T follicular helper cell (primary cell): ENCODE measurements at regions not wholly inside any gene's neighbourhood (a gene's known extent, or its start where the extent isn't known, plus 50 kb on each side); places are given as distances from the start of the nearest gene placed in this dataset.
"Not testable (repeated sequence)": the region's sequence is repeated elsewhere in the genome, so short reads cannot be mapped to it uniquely, and the experiment has no call there.

Experiments
- DNase-seq: peaks from one replicate; pipeline ENCODE4 v3.0.0-alpha.2; 2020; ENCODE audit warnings: low read depth

DNA sequence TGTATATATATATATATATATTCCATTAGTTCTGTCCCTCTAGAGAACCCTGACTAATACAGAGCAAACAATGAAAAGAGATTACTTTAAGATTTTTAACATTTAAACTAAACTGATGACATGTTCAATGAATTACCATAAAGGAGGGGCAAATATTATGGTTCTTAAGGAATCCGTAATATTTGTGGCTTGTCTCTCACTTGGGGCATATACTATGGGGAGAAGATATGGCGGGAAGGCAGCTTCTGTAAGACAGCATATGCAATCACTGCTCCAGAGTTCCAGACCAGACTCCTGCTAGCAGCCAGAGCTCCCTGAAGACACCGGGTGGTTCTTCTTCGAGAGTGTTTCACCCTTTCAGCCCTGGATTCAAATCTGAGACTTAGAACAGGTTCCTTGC, 321.1 kb upstream of the NT5E start:
- DNase-seq, result no peak

DNA sequence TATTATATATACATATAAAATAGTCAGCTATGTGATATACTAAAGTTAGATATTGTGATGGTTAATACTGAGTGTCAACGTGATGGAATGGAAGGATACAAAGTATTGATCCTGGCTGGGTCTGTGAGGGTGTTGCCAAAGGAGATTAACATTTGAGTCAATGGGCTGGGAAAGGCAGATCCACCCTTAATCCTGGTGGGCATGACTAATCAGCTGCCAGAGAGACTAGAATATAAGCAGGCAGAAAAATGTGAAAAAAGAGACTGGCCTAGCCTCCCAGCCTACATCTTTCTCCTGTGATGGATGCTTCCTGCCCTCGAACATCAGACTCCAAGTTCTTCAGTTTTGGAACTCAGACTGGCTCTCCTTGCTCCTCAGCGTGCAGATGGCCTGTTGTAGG, 321.6 kb upstream of the NT5E start:
- DNase-seq, result not testable (repeated sequence)

DNA sequence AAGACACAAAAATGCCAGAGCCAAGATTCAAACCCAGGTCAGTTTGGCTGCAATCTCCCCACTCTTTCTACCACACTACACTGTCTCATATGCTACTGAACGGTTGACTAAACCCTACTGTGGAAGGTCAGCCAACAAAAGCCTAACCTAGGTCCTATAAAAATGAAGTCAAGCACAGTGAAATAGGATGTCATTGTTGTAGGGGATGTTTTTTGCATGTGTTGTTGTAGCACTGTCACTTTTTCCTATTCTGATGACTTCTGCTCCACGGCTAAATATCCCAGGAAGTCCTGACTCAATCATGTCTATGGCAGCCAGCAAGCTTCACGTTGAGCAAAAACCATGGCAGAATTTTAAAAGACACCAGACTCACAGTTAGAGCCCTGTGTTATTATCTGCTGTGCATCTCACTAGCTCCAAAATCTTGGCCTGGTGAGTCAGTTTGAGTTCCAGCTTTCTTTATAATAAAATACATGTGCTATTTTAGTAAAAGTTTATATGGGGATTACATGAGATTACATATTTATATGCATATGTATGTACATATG, 322.1 kb upstream of the NT5E start:
- DNase-seq, result no peak

DNA sequence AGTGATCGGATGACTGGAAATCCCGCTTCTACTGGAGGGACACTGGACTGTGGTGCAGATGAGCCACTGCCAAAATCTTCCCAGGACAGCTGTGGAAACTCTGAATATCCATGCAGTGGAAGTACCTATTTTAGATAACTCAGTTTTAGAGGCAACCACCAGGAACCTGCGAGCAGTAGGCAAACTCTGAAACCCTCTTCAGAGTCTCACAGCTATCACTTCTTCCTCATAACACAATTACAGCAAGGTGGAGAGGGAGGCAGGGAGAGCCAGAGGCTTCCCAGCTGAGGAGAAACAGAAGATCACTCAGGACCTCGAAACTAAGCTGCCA, 322.8 kb upstream of the NT5E start:
- DNase-seq, result no peak

DNA sequence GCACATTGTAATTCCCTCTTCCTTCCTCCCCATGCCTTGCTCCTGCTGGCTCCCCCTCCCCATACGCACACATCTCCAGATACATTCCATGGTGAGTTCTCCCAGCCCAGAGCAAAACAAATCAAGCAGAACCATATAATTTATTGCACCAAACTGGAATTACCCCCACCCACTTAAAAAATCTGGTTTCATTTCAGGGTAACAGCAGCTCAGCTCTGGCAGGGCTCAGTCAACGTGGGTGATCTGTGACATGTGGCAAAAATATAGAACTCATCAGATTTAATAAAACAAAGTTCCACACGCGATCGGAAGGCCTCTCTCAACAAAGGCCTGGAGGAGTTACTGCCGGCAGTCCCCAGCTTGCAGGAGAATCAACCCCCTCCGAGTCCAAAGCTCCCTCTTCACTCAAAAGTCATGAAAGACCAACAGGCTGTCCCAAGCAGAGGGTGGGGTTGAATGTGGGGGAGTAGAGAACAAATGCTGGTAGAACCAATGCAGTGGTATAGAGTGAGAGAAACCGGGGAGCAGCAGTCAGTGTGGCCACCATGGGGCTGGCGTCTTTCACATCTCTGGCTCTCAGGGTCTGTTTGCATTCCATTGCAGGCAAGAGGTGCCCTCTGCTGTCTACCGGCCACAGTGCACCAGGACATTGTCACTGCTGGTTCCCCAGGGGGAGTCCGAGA, 323.3 kb upstream of the NT5E start:
- no peak for DNase-seq

DNA sequence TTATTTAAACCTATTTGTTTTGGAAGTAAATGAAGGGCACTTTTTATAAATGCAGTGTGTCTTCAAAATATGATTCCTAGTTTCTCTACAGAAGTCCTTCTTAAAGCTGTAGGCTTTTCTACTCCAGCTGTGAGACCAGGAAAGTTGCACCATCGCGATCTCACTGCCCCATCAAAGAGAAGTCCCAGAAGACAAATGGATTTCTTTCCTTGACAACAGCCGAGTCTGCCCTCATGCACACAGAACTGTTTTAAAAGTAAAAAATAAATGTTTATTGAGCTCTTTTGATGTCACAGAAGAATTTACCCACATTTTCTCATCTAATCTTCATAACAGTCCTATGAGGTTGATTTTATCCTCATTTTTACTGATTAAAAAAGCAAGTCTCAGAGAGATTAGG, 324.4 kb upstream of the NT5E start:
- no peak for DNase-seq

DNA sequence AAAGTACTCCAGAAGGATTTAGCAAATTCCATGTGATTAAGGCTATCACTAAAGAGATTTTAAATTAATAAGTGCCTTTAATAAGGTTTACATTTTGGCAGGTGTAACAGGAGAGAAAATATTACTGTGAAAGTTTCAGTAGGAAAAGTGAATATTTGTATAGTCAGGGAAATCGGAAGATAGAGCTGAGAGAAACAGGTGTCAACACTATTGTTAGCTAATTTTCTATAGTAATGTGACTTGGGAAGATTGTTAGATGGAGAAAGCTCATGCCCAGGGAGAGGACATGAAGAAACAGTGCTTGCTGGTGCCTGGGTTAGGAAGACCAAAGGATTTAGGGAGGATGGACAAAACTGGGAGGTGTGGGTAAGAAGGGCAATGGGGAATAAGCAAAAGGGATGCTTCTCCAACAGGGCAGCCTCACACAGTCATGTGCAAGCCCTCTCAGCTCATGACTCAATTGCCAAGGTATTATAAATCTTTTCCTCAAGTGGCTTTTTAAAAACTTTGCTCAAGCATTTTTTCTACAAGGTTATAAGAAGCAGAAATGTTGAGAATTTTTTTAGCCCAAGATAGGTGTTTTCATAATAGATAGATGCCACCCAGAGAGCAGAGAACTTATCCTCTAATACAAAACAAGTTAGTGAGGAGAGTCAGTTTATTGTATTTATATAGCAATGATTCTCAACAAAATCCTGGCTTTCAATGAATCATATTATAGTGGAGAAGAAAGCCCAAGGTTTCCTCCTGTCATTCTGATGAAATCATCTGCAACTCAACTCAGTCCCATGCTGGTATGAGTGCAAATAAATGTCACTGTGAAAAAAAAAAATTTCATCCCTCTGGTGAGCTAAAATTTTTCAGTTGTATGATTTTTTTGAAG, 325.2 kb upstream of the NT5E start:
- DNase-seq, result no peak

DNA sequence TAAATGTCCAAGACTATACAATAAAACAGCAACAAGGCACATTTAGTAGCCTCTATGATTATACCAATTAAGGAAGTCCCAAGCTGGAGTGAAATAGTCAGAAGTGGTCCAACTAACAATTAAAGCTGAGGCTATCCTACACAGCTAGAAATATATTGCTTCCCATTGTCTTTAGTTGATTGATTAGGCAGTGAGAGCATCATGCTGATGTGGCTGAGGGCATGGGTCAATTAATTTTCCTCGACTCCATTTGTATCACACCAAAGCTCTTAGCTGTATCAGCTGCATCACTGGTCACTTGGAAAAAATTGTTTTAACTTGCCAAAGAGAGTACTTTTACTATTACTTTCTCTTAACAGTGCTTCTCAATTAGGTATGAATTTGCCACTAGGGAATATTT, 328.7 kb upstream of the NT5E start:
- DNase-seq, result no peak

DNA sequence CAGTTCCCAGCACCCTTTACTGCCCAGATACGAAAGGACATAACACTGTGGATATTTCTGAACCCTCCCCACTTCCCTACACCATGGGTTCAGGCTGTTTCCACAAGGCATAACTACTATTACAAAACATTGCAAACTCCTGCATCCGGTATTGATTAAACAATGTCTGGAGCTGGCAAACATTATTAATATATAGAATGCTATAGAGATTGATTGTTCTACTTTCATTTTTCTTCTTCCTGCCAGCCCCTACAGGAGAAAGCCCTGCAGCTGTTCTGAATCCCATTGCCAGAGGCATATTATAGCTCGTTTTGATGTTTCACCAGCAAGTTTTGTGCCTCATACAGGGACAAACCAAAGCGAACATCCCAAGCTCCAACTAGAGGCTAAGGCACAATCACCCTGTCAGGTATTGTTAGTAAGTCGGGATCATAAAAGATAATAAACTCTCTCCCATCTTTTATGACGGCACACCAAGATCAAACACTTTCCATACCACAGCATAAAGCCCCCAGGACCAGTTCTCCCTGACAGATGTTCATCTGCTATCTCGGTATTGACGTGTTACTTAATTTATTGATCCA, 331.1 kb upstream of the NT5E start:
- no peak for DNase-seq

DNA sequence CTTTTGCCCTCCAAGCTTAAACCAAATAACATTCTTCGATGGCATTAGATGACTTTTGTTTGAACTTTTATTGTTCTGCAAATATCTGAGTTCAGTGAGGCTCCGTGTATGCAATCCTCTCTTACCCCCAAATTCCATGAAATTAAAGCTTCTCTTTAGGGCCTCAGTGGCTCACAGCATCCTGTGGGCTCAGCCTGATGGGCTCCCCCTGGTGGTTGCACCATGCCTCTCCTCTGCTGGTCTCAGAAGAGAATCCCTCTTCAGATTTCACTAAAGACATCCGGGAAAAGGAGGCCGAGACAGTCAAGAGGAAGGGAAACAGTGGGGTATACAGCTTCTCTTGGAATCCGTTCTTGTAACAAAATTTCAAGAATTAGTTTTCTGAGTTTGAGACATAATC, 331.6 kb upstream of the NT5E start:
- no peak for DNase-seq

DNA sequence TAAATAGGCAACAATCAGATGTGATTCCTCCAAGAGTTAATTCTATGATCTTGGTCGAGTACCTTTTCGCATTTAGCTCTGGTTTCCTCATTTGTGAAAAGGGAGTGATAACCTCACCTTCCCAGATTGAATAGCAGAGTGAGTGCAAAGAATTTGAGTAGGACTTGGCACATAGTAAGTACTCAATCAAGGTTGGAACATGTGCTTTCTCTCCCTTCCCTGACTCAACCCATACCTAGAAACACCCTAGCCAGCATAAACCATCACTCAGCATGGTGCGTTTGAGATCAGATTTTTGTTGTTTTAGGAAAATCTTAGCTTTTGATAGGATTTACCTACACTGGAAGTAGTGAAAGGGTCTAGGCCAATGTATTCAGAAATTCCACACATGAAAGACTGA, 333.4 kb upstream of the NT5E start:
- no peak for DNase-seq

DNA sequence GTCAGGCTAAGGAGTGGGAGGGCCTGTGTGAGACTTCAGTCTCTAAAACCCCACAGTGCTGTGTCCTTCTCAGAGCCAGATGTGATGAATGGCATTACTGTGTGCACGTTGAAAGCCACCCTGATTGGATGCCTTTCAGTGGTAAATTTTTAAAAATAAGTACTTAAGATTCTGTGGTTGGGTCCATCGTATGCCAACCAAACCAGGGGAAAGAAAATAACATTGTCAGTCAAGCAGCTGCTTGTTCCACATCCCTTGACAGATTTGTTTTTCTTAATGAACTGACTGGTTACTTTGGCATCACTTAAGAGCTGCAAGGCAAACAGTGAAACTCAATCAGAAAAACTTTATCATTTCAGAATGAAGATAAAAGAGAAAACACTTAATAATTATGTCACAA, 334.0 kb upstream of the NT5E start:
- DNase-seq, result no peak

DNA sequence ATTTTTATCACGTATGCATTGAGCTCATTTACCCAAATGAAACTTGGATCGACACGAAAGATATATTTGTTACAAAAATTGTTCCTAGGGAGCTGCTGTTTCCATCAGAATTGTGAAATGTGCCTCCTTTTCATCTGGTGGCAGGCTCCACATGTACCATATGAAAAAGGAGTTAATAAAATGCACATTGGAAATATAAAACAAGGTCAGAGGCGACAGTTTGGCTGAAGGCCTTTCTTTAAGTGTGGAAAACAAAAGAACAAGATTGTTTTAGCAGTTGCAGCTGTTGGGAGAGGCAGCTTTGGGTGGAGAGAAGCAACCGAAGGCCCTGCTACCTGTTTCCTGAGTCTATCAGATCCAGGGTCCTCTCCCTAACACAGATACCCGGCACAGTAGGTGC, 334.5 kb upstream of the NT5E start:
- no peak for DNase-seq

DNA sequence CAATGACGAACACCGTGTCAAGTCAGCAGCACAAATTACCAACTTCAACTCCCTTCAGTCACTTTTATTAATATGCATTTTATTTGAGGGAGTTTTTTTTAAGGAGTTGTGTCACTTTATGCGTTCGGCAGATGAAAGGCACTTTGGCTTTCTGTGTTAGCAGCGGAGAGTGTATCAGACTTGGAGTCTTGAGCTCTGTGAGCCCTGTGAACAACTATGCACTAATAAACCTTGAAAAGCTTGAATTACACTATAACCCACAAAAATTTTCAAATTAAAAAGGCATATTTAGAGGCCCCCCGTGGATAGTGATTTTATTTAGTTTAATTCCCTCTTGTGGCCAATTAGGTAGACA, 335.3 kb upstream of the NT5E start:
- DNase-seq, result no peak

DNA sequence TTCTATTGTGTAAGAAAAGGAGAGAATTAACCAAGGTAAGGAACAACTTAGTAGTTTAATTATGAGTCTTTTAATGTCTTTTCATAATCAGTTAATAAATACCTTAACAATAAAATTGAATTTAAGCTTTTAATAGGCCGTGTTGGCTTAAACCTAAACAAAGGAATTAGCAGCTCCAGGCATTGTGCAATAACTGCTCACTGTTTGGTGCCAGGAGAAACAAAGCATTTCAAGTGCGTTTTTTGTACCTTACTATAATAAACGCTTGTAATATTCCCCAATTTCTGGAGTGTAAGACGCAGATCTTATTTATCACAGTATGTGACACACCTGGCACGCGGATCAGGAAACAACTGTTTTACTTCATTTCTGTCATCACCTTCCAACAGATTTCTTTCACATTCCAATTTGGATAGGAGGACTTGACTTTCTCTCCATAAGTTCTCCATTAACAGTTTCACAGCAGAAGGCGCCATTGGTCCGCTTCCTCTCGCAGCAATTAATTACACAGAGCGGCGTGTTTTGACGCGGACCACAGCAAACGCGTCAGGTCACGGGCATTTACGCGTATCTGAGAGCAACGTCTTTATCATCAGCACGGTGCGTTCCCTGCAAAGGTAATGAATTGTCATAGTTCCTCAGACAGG, 335.8 kb upstream of the NT5E start:
- DNase-seq, result no peak

DNA sequence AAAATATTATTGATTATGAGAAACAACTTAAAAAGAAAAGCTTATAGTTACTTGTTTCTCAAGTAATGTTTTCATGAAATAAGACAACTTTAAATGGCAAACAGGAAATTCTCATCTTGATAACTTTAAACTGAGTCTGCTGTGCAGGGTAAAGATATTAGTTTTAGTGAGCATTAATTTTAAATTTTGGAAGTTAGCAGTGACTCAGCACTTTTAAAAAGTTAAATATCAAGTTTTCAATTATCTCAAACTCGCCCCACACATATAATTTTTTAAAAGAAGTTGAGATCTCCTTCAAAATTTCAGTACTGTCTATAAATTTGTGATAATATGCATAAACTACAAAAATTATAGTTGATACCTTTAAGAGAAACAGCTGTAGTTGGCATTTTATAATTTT, 337.3 kb upstream of the NT5E start:
- no peak for DNase-seq

DNA sequence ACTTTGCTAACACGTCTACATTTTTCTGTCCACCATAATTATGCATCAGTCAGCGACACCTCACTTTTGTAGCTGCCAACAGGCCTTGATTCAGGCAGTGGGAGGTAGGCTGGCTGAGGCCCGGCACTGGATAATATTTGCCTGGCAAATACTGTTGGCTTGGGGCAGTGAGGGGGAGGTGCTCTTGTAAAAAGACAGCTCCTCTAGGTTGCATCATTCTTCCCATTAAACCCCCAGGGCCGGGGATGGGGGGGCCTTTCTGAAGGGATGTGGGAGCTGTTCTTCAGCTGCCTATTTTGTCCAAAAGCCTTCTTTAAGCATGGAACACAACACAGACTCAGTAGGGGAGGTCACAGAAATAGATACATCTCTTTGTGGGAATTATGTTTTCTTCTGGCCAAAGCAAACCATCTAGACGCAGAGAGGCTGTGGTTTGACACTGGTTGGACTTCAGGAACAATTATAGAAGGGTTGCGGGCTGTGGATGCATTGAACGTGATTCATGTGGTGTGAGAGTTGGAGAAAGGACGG, 338.3 kb upstream of the NT5E start:
- no peak for DNase-seq

DNA sequence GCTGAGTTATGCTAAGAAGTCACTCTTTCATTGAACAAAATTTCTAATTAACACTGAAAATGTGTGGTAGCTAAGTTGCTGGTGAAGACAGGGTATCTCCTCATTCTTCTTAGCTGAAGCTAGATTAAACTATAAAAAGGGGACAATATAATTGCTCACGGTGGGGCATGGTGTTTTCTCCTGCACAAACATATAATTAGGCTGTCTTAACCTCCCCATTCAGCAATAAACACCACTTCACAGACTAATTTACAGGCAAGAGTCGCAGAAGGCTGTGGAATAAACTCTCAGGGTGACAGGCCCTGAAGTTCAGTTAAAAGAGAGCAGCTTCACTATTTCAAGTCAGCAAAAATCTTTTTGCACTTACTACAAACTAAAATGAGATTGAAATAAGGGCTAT, 338.9 kb upstream of the NT5E start:
- DNase-seq, result no peak

DNA sequence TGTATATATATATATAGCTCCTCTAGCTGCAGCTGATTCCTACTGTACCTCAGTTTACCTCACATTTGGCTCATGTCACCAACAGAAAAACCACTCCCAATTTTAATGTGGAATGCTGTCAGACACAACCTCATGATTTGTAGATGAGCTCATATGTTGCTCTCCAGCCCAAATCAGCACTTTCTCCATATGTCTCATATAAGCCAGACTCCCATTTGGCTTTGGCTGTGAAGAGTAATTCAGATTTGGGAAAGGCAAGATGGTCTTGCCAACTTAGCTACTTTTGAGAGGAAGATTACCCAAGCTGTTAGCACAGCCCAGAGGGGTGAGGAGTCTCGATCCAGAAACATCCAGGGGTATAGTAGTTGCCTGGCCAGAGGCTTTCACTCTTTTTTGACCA, 342.2 kb upstream of the NT5E start:
- no peak for DNase-seq

DNA sequence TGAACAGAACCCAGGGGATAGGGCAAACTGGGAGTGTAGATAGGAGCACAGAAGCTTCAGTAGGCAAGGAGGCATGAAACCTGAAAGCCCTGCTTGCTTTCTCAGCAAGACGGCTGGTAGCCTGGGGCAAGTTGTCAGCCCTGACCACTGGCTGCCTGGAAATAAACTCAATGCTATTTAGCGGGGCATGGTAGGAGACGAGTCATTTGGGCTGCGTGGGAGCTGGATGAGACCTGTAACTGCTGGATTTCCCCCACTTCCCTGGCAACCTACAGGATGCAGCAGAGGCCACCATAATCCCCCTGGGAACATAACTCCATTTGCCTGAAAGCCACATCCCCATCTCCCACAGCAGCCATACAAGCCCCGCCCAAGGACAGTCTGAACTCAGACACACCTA, 332.6 kb upstream of the TBX18 start:
- DNase-seq, result no peak

DNA sequence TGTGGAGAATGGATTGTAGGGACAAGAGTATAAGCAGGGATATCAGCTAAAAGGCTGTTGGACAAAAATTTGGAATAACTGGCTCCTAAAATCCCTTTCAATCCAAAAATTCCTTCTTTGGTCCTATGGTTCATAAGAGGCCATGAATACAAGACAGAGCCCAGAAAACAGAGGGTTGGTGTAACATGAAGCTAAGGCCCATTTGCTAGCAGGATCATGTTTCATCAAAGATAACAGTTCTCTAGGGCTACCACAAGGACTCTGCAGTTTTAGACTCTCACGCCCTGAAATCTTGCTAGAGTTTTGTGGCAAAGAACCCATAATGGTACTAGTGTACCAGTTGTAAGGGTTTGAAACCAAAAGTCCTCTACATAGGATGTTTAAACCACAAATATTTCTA, 327.8 kb upstream of the TBX18 start:
- DNase-seq, result no peak

DNA sequence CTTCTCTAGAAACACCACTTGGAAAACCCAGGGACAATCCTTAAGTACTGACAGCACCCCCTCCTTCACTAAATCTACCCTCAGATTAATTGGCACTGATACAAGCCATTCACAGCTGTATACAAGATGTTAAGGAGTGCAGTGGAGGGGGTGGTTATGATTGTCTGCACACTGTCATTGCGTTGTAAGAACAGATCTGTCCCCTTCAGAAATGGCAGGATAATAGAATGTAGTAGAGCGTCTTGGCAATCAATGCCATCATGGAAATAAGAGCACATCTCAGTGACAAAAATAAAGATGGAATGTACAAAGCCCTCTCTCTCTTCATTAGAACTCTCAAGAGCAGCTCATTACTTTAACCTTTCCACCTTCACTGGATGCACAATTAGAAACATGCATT, 324.9 kb upstream of the TBX18 start:
- no peak for DNase-seq

DNA sequence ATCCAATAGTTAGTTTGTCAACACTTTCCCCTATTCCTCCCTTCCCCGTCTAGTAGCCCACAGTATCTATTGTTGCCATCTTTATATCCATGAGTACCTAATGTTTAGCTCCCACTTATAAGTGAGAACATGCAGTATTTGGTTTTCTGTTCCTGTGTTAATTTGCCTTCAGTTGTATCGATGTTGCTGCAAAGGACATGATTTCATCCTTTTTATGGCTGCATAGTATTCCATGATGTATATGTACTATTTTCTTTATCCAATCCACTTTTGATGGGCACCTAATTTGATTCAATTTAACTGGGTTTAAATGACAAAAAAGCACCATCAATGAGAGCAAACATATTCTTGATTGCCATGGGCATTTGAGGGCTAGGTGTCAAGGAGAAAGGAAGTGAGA, 321.5 kb upstream of the TBX18 start:
- no peak for DNase-seq
